Dendritic cell treated with granulocyte-macrophage colony-stimulating factor and Interleukin-4, amounts not matched to agents 40 ng/mL and 50 ng/mL, for 4 days (primary cell): ENCODE measurements at regions not wholly inside any gene's neighbourhood (a gene's known extent, or its start where the extent isn't known, plus 50 kb on each side); places are given as distances from the start of the nearest gene placed in this dataset.

Experiments used
- H3K27ac Mint-ChIP-seq: one replicate; pipeline ENCODE4 v1.8.0; 2022; ENCODE audit warnings: mild to moderate bottlenecking, mixed read lengths
- H3K27me3 Mint-ChIP-seq: one replicate; pipeline ENCODE4 v1.8.0; 2022; ENCODE audit warnings: mild to moderate bottlenecking, mixed read lengths
- H3K36me3 Mint-ChIP-seq: one replicate; pipeline ENCODE4 v1.8.0; 2022; ENCODE audit warnings: low read depth, mixed read lengths
- H3K4me1 Mint-ChIP-seq: one replicate; pipeline ENCODE4 v1.8.0; 2022; ENCODE audit warnings: low read depth, mixed read lengths
- H3K4me3 Mint-ChIP-seq: one replicate; pipeline ENCODE4 v1.8.0; 2022; ENCODE audit warnings: mild to moderate bottlenecking, moderate library complexity, mixed read lengths
- H3K9me3 Mint-ChIP-seq: one replicate; pipeline ENCODE4 v1.8.0; 2022; ENCODE audit warnings: mixed read lengths
- intact Hi-C: fragments of 100-400 bp; cut with micrococcal nuclease; formaldehyde crosslinking; loops from one replicate; pipeline ENCODE4 v1.15.0; 2022

GRCh38 chr4:167642250-167642649 lies 408.0 kb upstream of the SPOCK3 start:
- Mint-ChIP-seq H3K36me3 (no peaks in the 10 kb centered on the region), H3K27me3 (no peaks in the 10 kb centered on the region), H3K9me3 (peaks cover 15% of the 10 kb centered on the region), H3K27ac (no peak overlapping the region), H3K4me1 (no peaks in the 10 kb centered on the region), H3K4me3 (no peak overlapping the region)
- intact Hi-C loops = no loop called here

GRCh38 chr4:167645358-167645757 lies 411.1 kb upstream of the SPOCK3 start:
- intact Hi-C loops = no loop called here
- no peaks in the 10 kb centered on the region for H3K36me3 Mint-ChIP-seq
- H3K27ac Mint-ChIP-seq = no peak overlapping the region
- H3K4me3 Mint-ChIP-seq = no peak overlapping the region
- H3K27me3 Mint-ChIP-seq = no peaks in the 10 kb centered on the region
- peaks cover 12% of the 10 kb centered on the region for H3K9me3 Mint-ChIP-seq
- no peaks in the 10 kb centered on the region for H3K4me1 Mint-ChIP-seq

GRCh38 chr4:167652267-167652666 lies 418.0 kb upstream of the SPOCK3 start:
- H3K4me3 Mint-ChIP-seq = no peak overlapping the region

GRCh38 chr4:167688660-167689142 lies 403.6 kb upstream of the ANXA10 start:
- intact Hi-C loops = no loop called here
- Mint-ChIP-seq H3K4me3 (no peak overlapping the region), H3K4me1 (no peaks in the 10 kb centered on the region), H3K27me3 (no peaks in the 10 kb centered on the region), H3K36me3 (no peaks in the 10 kb centered on the region), H3K27ac (no peak overlapping the region), H3K9me3 (peaks cover 14% of the 10 kb centered on the region)

More at GRCh38 chr4:167652267-167652666, 418.0 kb upstream of the SPOCK3 start:
- intact Hi-C loops = no loop called here
- Mint-ChIP-seq H3K9me3 (peaks cover 54% of the 10 kb centered on the region), H3K27me3 (no peaks in the 10 kb centered on the region), H3K4me1 (no peaks in the 10 kb centered on the region), H3K27ac (no peak overlapping the region), H3K36me3 (no peaks in the 10 kb centered on the region)

- intact Hi-C loops = no loop called here
- no peaks in the 10 kb centered on the region for H3K4me1 Mint-ChIP-seq
- H3K27me3 Mint-ChIP-seq = no peaks in the 10 kb centered on the region
- no peak overlapping the region for H3K27ac Mint-ChIP-seq
- H3K36me3 Mint-ChIP-seq = no peaks in the 10 kb centered on the region
- H3K4me3 Mint-ChIP-seq = no peak overlapping the region
- H3K9me3 Mint-ChIP-seq = no peaks in the 10 kb centered on the region
Observed at GRCh38 chr4:167702391-167702790, 389.9 kb upstream of the ANXA10 start.

- Mint-ChIP-seq H3K4me3 (no peak overlapping the region), H3K36me3 (no peaks in the 10 kb centered on the region), H3K27ac (no peak overlapping the region), H3K27me3 (no peaks in the 10 kb centered on the region), H3K9me3 (peaks cover 7% of the 10 kb centered on the region), H3K4me1 (no peaks in the 10 kb centered on the region)
- intact Hi-C loops = no loop called here
Observed at GRCh38 chr4:167711517-167711916, 380.8 kb upstream of the ANXA10 start.

GRCh38 chr4:167713756-167714155 lies 378.6 kb upstream of the ANXA10 start:
- Mint-ChIP-seq H3K36me3 (no peaks in the 10 kb centered on the region), H3K27me3 (no peaks in the 10 kb centered on the region), H3K4me3 (no peak overlapping the region), H3K9me3 (peaks cover 7% of the 10 kb centered on the region), H3K4me1 (no peaks in the 10 kb centered on the region), H3K27ac (no peak overlapping the region)
- intact Hi-C loops = no loop called here

GRCh38 chr4:167715176-167715575 lies 377.2 kb upstream of the ANXA10 start:
- H3K4me1 Mint-ChIP-seq = no peaks in the 10 kb centered on the region
- intact Hi-C loops = no loop called here
- no peaks in the 10 kb centered on the region for H3K27me3 Mint-ChIP-seq
- H3K4me3 Mint-ChIP-seq = no peak overlapping the region
- H3K27ac Mint-ChIP-seq = no peak overlapping the region
- H3K36me3 Mint-ChIP-seq = no peaks in the 10 kb centered on the region
- peaks cover 7% of the 10 kb centered on the region for H3K9me3 Mint-ChIP-seq

- intact Hi-C loops = no loop called here
- no peaks in the 10 kb centered on the region for H3K27me3 Mint-ChIP-seq
- no peaks in the 10 kb centered on the region for H3K36me3 Mint-ChIP-seq
- H3K4me1 Mint-ChIP-seq = no peaks in the 10 kb centered on the region
- H3K27ac Mint-ChIP-seq = no peak overlapping the region
- no peak overlapping the region for H3K4me3 Mint-ChIP-seq
- H3K9me3 Mint-ChIP-seq = peaks cover 13% of the 10 kb centered on the region
Observed at GRCh38 chr4:167717495-167717894, 374.8 kb upstream of the ANXA10 start.

GRCh38 chr4:167721617-167722486 lies 370.5 kb upstream of the ANXA10 start:
- Mint-ChIP-seq H3K9me3 (peaks cover 40% of the 10 kb centered on the region), H3K27ac (no peak overlapping the region), H3K27me3 (no peaks in the 10 kb centered on the region), H3K4me1 (no peaks in the 10 kb centered on the region), H3K36me3 (no peaks in the 10 kb centered on the region), H3K4me3 (no peak overlapping the region)
- intact Hi-C loops = no loop called here

GRCh38 chr4:167722487-167722808 lies 369.9 kb upstream of the ANXA10 start:
- Mint-ChIP-seq H3K4me3 (no peak overlapping the region), H3K36me3 (no peaks in the 10 kb centered on the region), H3K27ac (no peak overlapping the region), H3K27me3 (no peaks in the 10 kb centered on the region), H3K9me3 (peaks cover 40% of the 10 kb centered on the region), H3K4me1 (no peaks in the 10 kb centered on the region)
- intact Hi-C loops = no loop called here

- Mint-ChIP-seq H3K4me1 (no peaks in the 10 kb centered on the region), H3K36me3 (no peaks in the 10 kb centered on the region), H3K4me3 (no peak overlapping the region), H3K9me3 (peaks cover 58% of the 10 kb centered on the region), H3K27ac (no peak overlapping the region), H3K27me3 (no peaks in the 10 kb centered on the region)
- intact Hi-C loops = no loop called here
Observed at GRCh38 chr4:167724941-167725340, 367.4 kb upstream of the ANXA10 start.

- H3K27me3 Mint-ChIP-seq = no peaks in the 10 kb centered on the region
- H3K4me1 Mint-ChIP-seq = no peaks in the 10 kb centered on the region
- H3K4me3 Mint-ChIP-seq = no peak overlapping the region
- H3K27ac Mint-ChIP-seq = no peak overlapping the region
- H3K9me3 Mint-ChIP-seq = peaks cover 50% of the 10 kb centered on the region
- no peaks in the 10 kb centered on the region for H3K36me3 Mint-ChIP-seq
- intact Hi-C loops = no loop called here
Observed at GRCh38 chr4:167730769-167731168, 361.6 kb upstream of the ANXA10 start.

GRCh38 chr4:167745024-167745687 lies 347.2 kb upstream of the ANXA10 start:
- Mint-ChIP-seq H3K4me3 (no peak overlapping the region), H3K27me3 (no peaks in the 10 kb centered on the region), H3K36me3 (no peaks in the 10 kb centered on the region), H3K9me3 (peaks cover 8% of the 10 kb centered on the region), H3K4me1 (no peaks in the 10 kb centered on the region), H3K27ac (no peak overlapping the region)
- intact Hi-C loops = no loop called here
